ENCODE measurements at regions not wholly inside any gene's neighbourhood (a gene's known extent, or its start where the extent isn't known, plus 50 kb on each side); places are given as distances from the start of the nearest gene placed in this dataset.

GRCh38 chrX:39883666-39884065 lies 214.1 kb downstream of the BCOR start:
- Mint-ChIP-seq H3K27me3 (ENCODE audit: insufficient read depth, unreplicated experiment) (no peaks in the 10 kb centered on the region), H3K36me3 (ENCODE audit: insufficient read depth, unreplicated experiment) (peaks cover 10% of the 10 kb centered on the region), H3K9me3 (ENCODE audit: unreplicated experiment) (no peaks in the 10 kb centered on the region), H3K4me1 (ENCODE audit: low read depth, unreplicated experiment) (no peaks in the 10 kb centered on the region), H3K4me3 (ENCODE audit: unreplicated experiment) (no peak overlapping the region), H3K27ac (ENCODE audit: unreplicated experiment) (no peak overlapping the region)
- H3K4me3 ChIP-seq (ENCODE audit: low read depth, low read length) = no peak overlapping the region
- BruUV-seq (replicated peaks) = no TSS peak
- H3K36me3 ChIP-seq (ENCODE audit: control insufficient read depth, insufficient read depth, low read length) = no peaks in the 10 kb centered on the region
- H3K9me3 ChIP-seq = no peaks in the 10 kb centered on the region
- no peaks in the 10 kb centered on the region for H3K4me1 ChIP-seq
- H3K27me3 ChIP-seq (replicated peaks; ENCODE audit: control insufficient read depth, insufficient read depth, low read length) = no peaks in the 10 kb centered on the region
- intact Hi-C loops (cut with micrococcal nuclease; ENCODE audit: unreplicated experiment) = no loop called here
- ChIA-PET CTCF (no interaction called here), POLR2A (no interaction called here)
- DNase-seq = no peak
- no peak for TF ChIP-seq CTCF (IDR thresholded peaks at IDR 0.05; ENCODE audit: insufficient read depth in 1 of 2, low read depth in 1 of 2, low read length in 1 of 2, severe bottlenecking in 1 of 2, unreplicated experiment in 1 of 2)

GRCh38 chrX:39886282-39886681 lies 211.5 kb downstream of the BCOR start:
- Mint-ChIP-seq H3K27me3 (ENCODE audit: insufficient read depth, unreplicated experiment) (no peaks in the 10 kb centered on the region), H3K4me1 (ENCODE audit: low read depth, unreplicated experiment) (no peaks in the 10 kb centered on the region), H3K4me3 (ENCODE audit: unreplicated experiment) (no peak overlapping the region), H3K9me3 (ENCODE audit: unreplicated experiment) (no peaks in the 10 kb centered on the region), H3K27ac (ENCODE audit: unreplicated experiment) (no peak overlapping the region), H3K36me3 (ENCODE audit: insufficient read depth, unreplicated experiment) (peaks cover 10% of the 10 kb centered on the region)
- Histone ChIP-seq H3K9me3 (no peaks in the 10 kb centered on the region), H3K4me3 (ENCODE audit: low read depth, low read length) (no peak overlapping the region), H3K27me3 (replicated peaks; ENCODE audit: control insufficient read depth, insufficient read depth, low read length) (no peaks in the 10 kb centered on the region), H3K4me1 (no peaks in the 10 kb centered on the region), H3K36me3 (ENCODE audit: control insufficient read depth, insufficient read depth, low read length) (no peaks in the 10 kb centered on the region)
- ChIA-PET POLR2A (no interaction called here), CTCF (no interaction called here)
- TF ChIP-seq CTCF (IDR thresholded peaks at IDR 0.05; ENCODE audit: insufficient read depth in 1 of 2, low read depth in 1 of 2, low read length in 1 of 2, severe bottlenecking in 1 of 2, unreplicated experiment in 1 of 2) = no peak
- BruUV-seq (replicated peaks) = no TSS peak
- DNase-seq = no peak
- intact Hi-C loops (cut with micrococcal nuclease; ENCODE audit: unreplicated experiment) = no loop called here

GRCh38 chrX:39888730-39889129 lies 209.0 kb downstream of the BCOR start:
- TF ChIP-seq CTCF (IDR thresholded peaks at IDR 0.05; ENCODE audit: insufficient read depth in 1 of 2, low read depth in 1 of 2, low read length in 1 of 2, severe bottlenecking in 1 of 2, unreplicated experiment in 1 of 2) = no peak

More at GRCh38 chrX:39888730-39889129, 209.0 kb downstream of the BCOR start:
- Mint-ChIP-seq H3K27me3 (ENCODE audit: insufficient read depth, unreplicated experiment) (no peaks in the 10 kb centered on the region), H3K36me3 (ENCODE audit: insufficient read depth, unreplicated experiment) (peaks cover 5% of the 10 kb centered on the region), H3K27ac (ENCODE audit: unreplicated experiment) (no peak overlapping the region), H3K4me3 (ENCODE audit: unreplicated experiment) (no peak overlapping the region), H3K9me3 (ENCODE audit: unreplicated experiment) (no peaks in the 10 kb centered on the region), H3K4me1 (ENCODE audit: low read depth, unreplicated experiment) (no peaks in the 10 kb centered on the region)
- Histone ChIP-seq H3K36me3 (ENCODE audit: control insufficient read depth, insufficient read depth, low read length) (no peaks in the 10 kb centered on the region), H3K9me3 (no peaks in the 10 kb centered on the region), H3K27me3 (replicated peaks; ENCODE audit: control insufficient read depth, insufficient read depth, low read length) (no peaks in the 10 kb centered on the region), H3K4me1 (no peaks in the 10 kb centered on the region), H3K4me3 (ENCODE audit: low read depth, low read length) (no peak overlapping the region)
- POLR2A ChIA-PET = no interaction called here
- no TSS peak for BruUV-seq (replicated peaks)
- CTCF ChIA-PET = no interaction called here
- DNase-seq = no peak
- intact Hi-C loops (cut with micrococcal nuclease; ENCODE audit: unreplicated experiment) = no loop called here

All from Caco-2 (cell line).